ENCODE measurements at regions not wholly inside any gene's neighbourhood (a gene's known extent, or its start where the extent isn't known, plus 50 kb on each side); places are given as distances from the start of the nearest gene placed in this dataset.

DNA sequence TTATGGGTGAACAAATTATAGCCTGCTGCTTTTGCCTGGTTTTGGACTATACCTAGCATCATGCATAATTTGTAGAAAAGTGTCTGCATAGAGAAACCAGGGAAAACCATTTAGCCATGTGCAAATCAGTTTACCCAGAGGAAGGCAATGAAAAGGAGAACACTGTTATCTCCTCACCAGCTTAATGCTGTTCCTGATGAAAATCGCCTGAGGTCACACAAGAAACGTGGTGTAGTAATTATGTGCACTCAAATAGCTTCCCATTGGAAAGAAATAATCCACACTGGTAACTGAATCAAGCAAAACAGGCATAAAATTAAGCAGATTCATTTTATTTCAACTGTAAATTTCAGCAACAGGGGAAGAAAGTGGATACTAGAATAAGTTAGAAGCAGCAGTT is 51.7 kb upstream of the FAM240B start:
- TF ChIP-seq, protein P1, sequence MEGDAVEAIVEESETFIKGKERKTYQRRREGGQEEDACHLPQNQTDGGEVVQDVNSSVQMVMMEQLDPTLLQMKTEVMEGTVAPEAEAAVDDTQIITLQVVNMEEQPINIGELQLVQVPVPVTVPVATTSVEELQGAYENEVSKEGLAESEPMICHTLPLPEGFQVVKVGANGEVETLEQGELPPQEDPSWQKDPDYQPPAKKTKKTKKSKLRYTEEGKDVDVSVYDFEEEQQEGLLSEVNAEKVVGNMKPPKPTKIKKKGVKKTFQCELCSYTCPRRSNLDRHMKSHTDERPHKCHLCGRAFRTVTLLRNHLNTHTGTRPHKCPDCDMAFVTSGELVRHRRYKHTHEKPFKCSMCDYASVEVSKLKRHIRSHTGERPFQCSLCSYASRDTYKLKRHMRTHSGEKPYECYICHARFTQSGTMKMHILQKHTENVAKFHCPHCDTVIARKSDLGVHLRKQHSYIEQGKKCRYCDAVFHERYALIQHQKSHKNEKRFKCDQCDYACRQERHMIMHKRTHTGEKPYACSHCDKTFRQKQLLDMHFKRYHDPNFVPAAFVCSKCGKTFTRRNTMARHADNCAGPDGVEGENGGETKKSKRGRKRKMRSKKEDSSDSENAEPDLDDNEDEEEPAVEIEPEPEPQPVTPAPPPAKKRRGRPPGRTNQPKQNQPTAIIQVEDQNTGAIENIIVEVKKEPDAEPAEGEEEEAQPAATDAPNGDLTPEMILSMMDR (IDR thresholded peaks at IDR 0.05; ENCODE audit: insufficient read depth, low read length, severe bottlenecking): no peak
- H3K36me3 ChIP-seq (ENCODE audit: control insufficient read depth, insufficient read depth, low read length): no peaks in the 10 kb centered on the region
- no peak overlapping the region for H3K4me3 ChIP-seq (ENCODE audit: low read depth, low read length)
- FAIRE-seq (no peak), DNase-seq (ENCODE audit: low read depth) (no peak)
- no peaks in the 10 kb centered on the region for H3K27me3 ChIP-seq (ENCODE audit: control insufficient read depth, insufficient read depth, low read length)

Data from bronchial epithelial cell (primary cell).